Tibial nerve (tissue), 4 donors: ENCODE measurements at regions not wholly inside any gene's neighbourhood (a gene's known extent, or its start where the extent isn't known, plus 50 kb on each side); places are given as distances from the start of the nearest gene placed in this dataset.
"Not testable (repeated sequence)": the region's sequence is repeated elsewhere in the genome, so short reads cannot be mapped to it uniquely, and the experiment has no call there.

ENCODE experiments used
- EP300 ChIP-seq, 2 donors: sonication (generic); formaldehyde crosslinking; IDR thresholded peaks; one replicate each; pipeline ENCODE4 v1.6.1; 2017; ENCODE audit warnings: antibody characterized with exemption in 2 of 2, mild to moderate bottlenecking in 1 of 2
- POLR2A ChIP-seq, 2 donors: fragments of 450-650 bp; IDR thresholded peaks; one replicate each; pipeline ENCODE4 v1.6.1; 2017; ENCODE audit warnings: antibody characterized with exemption in 2 of 2, mild to moderate bottlenecking in 2 of 2, moderate library complexity in 2 of 2
- TF ChIP-seq, protein P1 (sequence below), 5 experiments: fragments of 200-600 bp in 3 of 5; fragments of 450-650 bp in 2 of 5; sonication (generic) in 3 of 5; IDR thresholded peaks; one replicate each; pipeline ENCODE4 v1.5.1; 2016 to 2019; ENCODE audit warnings: antibody characterized with exemption in 5 of 5, mild to moderate bottlenecking in 3 of 5, moderate library complexity in 2 of 5

DNA sequence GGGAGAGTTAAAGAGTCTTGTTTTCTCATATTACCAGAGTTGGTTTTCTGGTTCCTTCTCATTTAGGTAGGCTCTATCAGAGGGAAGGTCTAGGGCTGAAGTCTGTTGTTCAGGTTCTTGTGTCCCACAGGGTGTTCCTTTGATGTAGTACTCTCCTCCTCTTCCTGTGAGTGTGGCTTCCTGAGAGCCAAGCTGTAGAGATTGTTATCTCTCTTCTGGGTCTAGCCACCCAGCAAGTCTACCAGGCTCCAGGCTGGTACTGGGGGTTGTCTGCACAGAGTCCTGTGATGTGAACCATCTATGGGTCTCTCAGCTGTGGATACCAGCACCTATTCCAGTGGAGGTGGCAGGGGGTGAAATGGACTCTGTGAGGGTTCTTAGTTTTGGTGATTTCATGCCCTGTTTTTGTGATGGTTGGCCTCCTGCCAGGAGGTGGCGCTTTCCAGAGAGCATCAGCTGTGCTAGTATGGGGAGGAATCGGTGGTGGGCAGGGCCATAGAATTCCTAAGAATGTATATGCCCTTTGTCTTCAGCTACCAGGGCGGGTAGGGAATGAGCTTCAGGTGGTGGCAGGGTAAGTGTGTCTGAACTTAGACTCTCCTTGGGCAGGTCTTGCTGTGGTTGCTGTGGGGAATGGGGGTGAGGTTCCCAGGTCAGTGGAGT is 65.5 kb upstream of the OLIG3 start:
- not testable (repeated sequence) for TF ChIP-seq POLR2A, EP300 (IDR thresholded peaks at IDR 0.05)
- TF ChIP-seq, protein P1, sequence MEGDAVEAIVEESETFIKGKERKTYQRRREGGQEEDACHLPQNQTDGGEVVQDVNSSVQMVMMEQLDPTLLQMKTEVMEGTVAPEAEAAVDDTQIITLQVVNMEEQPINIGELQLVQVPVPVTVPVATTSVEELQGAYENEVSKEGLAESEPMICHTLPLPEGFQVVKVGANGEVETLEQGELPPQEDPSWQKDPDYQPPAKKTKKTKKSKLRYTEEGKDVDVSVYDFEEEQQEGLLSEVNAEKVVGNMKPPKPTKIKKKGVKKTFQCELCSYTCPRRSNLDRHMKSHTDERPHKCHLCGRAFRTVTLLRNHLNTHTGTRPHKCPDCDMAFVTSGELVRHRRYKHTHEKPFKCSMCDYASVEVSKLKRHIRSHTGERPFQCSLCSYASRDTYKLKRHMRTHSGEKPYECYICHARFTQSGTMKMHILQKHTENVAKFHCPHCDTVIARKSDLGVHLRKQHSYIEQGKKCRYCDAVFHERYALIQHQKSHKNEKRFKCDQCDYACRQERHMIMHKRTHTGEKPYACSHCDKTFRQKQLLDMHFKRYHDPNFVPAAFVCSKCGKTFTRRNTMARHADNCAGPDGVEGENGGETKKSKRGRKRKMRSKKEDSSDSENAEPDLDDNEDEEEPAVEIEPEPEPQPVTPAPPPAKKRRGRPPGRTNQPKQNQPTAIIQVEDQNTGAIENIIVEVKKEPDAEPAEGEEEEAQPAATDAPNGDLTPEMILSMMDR (IDR thresholded peaks at IDR 0.05) = not testable (repeated sequence)
